Trophoblast cell (in vitro differentiated cells and primary cell): ENCODE measurements at regions not wholly inside any gene's neighbourhood (a gene's known extent, or its start where the extent isn't known, plus 50 kb on each side); places are given as distances from the start of the nearest gene placed in this dataset.

ENCODE experiments used
- DNase-seq, 2 donors: peaks; one replicate each; pipeline ENCODE4 v3.0.0-alpha.2; 2016
- H2AFZ ChIP-seq: 2 replicates; pipeline ENCODE4 v1.6.1; 2013; ENCODE audit warnings: low read length, moderate library complexity, mild to moderate bottlenecking; ENCODE audit not compliant: insufficient read depth, poor library complexity
- H2AK5ac ChIP-seq: 2 replicates; pipeline ENCODE4 v1.6.1; 2013; ENCODE audit warnings: mild to moderate bottlenecking, low read length
- H2BK120ac ChIP-seq: 2 replicates; pipeline ENCODE4 v1.6.1; 2013; ENCODE audit warnings: low read length, mild to moderate bottlenecking, moderate library complexity; ENCODE audit not compliant: insufficient read depth, poor library complexity
- H2BK12ac ChIP-seq: 2 replicates; pipeline ENCODE4 v1.6.1; 2013; ENCODE audit warnings: mild to moderate bottlenecking, low read length, moderate library complexity
- H2BK5ac ChIP-seq: 2 replicates; pipeline ENCODE4 v1.6.1; 2013; ENCODE audit warnings: low read length, low read depth, moderate library complexity, mild to moderate bottlenecking; ENCODE audit not compliant: poor library complexity
- H3K14ac ChIP-seq: 2 replicates; pipeline ENCODE4 v1.6.1; 2013; ENCODE audit warnings: mild to moderate bottlenecking, low read length
- H3K18ac ChIP-seq: 2 replicates; pipeline ENCODE4 v1.6.1; 2013; ENCODE audit warnings: mild to moderate bottlenecking, low read length
- H3K23ac ChIP-seq: 2 replicates; pipeline ENCODE4 v1.6.1; 2013; ENCODE audit warnings: low read length
- H3K27ac ChIP-seq: 2 replicates; pipeline ENCODE4 v1.5.1; 2013; ENCODE audit warnings: low read depth, mild to moderate bottlenecking, inconsistent platforms, low read length, moderate library complexity
- H3K27me3 ChIP-seq: 2 replicates; pipeline ENCODE4 v1.6.1; 2013; ENCODE audit warnings: inconsistent platforms, mild to moderate bottlenecking, low read length, moderate library complexity; ENCODE audit not compliant: insufficient read depth
- H3K36me3 ChIP-seq, 2 experiments: 1 replicate in 1 of 2; 2 replicates in 1 of 2; pipeline ENCODE4 v1.6.1; 2013; ENCODE audit warnings: low read length in 2 of 2, mild to moderate bottlenecking in 2 of 2, moderate library complexity in 1 of 2; ENCODE audit not compliant: insufficient read depth in 2 of 2, control insufficient read depth in 1 of 2
- H3K4ac ChIP-seq: 2 replicates; pipeline ENCODE4 v1.6.1; 2013; ENCODE audit warnings: low read depth, mild to moderate bottlenecking, low read length, moderate library complexity
- H3K4me1 ChIP-seq, 2 experiments: 1 replicate in 1 of 2; 2 replicates in 1 of 2; pipeline ENCODE4 v1.6.1; 2013; ENCODE audit warnings: low read length in 2 of 2, mild to moderate bottlenecking in 2 of 2, moderate library complexity in 1 of 2; ENCODE audit not compliant: insufficient read depth in 2 of 2, control insufficient read depth in 1 of 2
- H3K4me2 ChIP-seq: 2 replicates; pipeline ENCODE4 v1.6.1; 2013; ENCODE audit warnings: inconsistent platforms, mild to moderate bottlenecking, low read length, moderate library complexity
- H3K4me3 ChIP-seq: 2 replicates; pipeline ENCODE4 v1.5.1; 2013; ENCODE audit warnings: mild to moderate bottlenecking, low read depth, low read length, inconsistent platforms
- H3K79me1 ChIP-seq: one replicate; pipeline ENCODE4 v1.6.1; 2013; ENCODE audit warnings: low read length
- H3K79me2 ChIP-seq: 2 replicates; pipeline ENCODE4 v1.6.1; 2013; ENCODE audit warnings: low read length, mild to moderate bottlenecking; ENCODE audit not compliant: control insufficient read depth, insufficient read depth, poor library complexity
- H3K9ac ChIP-seq: 2 replicates; pipeline ENCODE4 v1.6.1; 2013; ENCODE audit warnings: mild to moderate bottlenecking, low read length
- H3K9me3 ChIP-seq: 2 replicates; pipeline ENCODE4 v1.6.1; 2013; ENCODE audit warnings: low read depth, mild to moderate bottlenecking, control low read depth, inconsistent platforms, low read length; ENCODE audit not compliant: insufficient read depth
- H4K12ac ChIP-seq: 2 replicates; pipeline ENCODE4 v1.6.1; 2013; ENCODE audit warnings: low read depth, mild to moderate bottlenecking, low read length, moderate library complexity
- H4K8ac ChIP-seq: 2 replicates; pipeline ENCODE4 v1.6.1; 2013; ENCODE audit warnings: low read depth, mild to moderate bottlenecking, low read length, moderate library complexity
- H4K91ac ChIP-seq: one replicate; pipeline ENCODE4 v1.6.1; 2013; ENCODE audit warnings: low read depth, mild to moderate bottlenecking, low read length, moderate library complexity
- WGBS: extraction: QIAGEN DNeasy Blood & Tissue Kit; methylation state at CpG from one replicate; pipeline ENCODE4 v1.1.7; 2013; ENCODE audit warnings: missing lambda C conversion rate; ENCODE audit not compliant: insufficient read length, insufficient coverage; ENCODE audit errors: extremely low coverage; 5-methylcytosine and 5-hydroxymethylcytosine counted together

- no peaks in the 10 kb centered on the region for H3K27me3 ChIP-seq
- H4K12ac ChIP-seq = peak overlapping the region; percentile 8
- no peak overlapping the region for H3K4me3 ChIP-seq
- H2BK120ac ChIP-seq = peak overlapping the region; percentile 99
- H2AK5ac ChIP-seq = peak overlapping the region; percentile 97
- WGBS = no CpG with 5 or more reads among the region's 7 CpGs
- peak; percentile 65 to 76 for DNase-seq
- peaks cover 7% of the 10 kb centered on the region for H3K79me2 ChIP-seq
- H2AFZ ChIP-seq = peak overlapping the region; percentile 73
- peaks cover 41% of the 10 kb centered on the region for H3K79me1 ChIP-seq
- H3K4me1 ChIP-seq = peaks cover 15 to 30% of the 10 kb centered on the region in 2 experiments
- H3K4ac ChIP-seq = peak overlapping the region; percentile 28
- H3K27ac ChIP-seq = peak overlapping the region; percentile 95
- peak overlapping the region; percentile 96 for H2BK5ac ChIP-seq
- peak overlapping the region; percentile 1 for H3K4me2 ChIP-seq
- H3K18ac ChIP-seq = peak overlapping the region; percentile 90
- H3K9ac ChIP-seq = no peak overlapping the region
- no peaks in the 10 kb centered on the region for H3K9me3 ChIP-seq
- H4K91ac ChIP-seq = peak overlapping the region; percentile 95
- H2BK12ac ChIP-seq = peak overlapping the region; percentile 87
- H3K14ac ChIP-seq = peak overlapping the region; percentile 68
- peak overlapping the region; percentile 63 for H4K8ac ChIP-seq
- no peaks in the 10 kb centered on the region for H3K36me3 ChIP-seq
- H3K23ac ChIP-seq = no peak overlapping the region
These were observed 128.0 kb upstream of the TPM1 start for GRCh38 chr15:62914461-62915079.

GRCh38 chr15:62920682-62921502 lies 121.7 kb upstream of the TPM1 start:
- Histone ChIP-seq H4K12ac (no peak overlapping the region), H3K27ac (no peak overlapping the region), H3K79me2 (peaks cover 2% of the 10 kb centered on the region), H2BK120ac (peak overlapping the region; percentile 88), H3K36me3 (no peaks in the 10 kb centered on the region), H3K4me1 (peaks cover 0 to under 1% of the 10 kb centered on the region in 2 experiments), H3K9ac (no peak overlapping the region), H3K9me3 (no peaks in the 10 kb centered on the region), H3K14ac (peak overlapping the region; percentile 86), H2BK5ac (peak overlapping the region; percentile 93), H3K4me2 (no peak overlapping the region), H4K91ac (peak overlapping the region; percentile 93), H2AFZ (no peak overlapping the region), H3K18ac (peak overlapping the region; percentile 95), H2BK12ac (peak overlapping the region; percentile 100), H3K27me3 (no peaks in the 10 kb centered on the region), H3K23ac (no peak overlapping the region), H3K79me1 (peaks cover 28% of the 10 kb centered on the region), H4K8ac (peak overlapping the region; percentile 89), H3K4ac (peak overlapping the region; percentile 80), H3K4me3 (no peak overlapping the region), H2AK5ac (peak overlapping the region; percentile 97)
- no peak for DNase-seq
- WGBS = no CpG with 5 or more reads among the region's 3 CpGs

- Histone ChIP-seq H3K14ac (no peak overlapping the region), H3K79me2 (peaks cover 4% of the 10 kb centered on the region), H4K12ac (no peak overlapping the region), H3K36me3 (no peaks in the 10 kb centered on the region), H3K4me2 (no peak overlapping the region), H3K4me1 (peaks cover 2 to 4% of the 10 kb centered on the region in 2 experiments), H3K9ac (no peak overlapping the region), H4K91ac (peak overlapping the region; percentile 59), H2BK5ac (no peak overlapping the region), H4K8ac (no peak overlapping the region), H3K4ac (no peak overlapping the region), H3K27me3 (no peaks in the 10 kb centered on the region), H3K9me3 (no peaks in the 10 kb centered on the region), H3K18ac (no peak overlapping the region), H2AK5ac (no peak overlapping the region), H3K79me1 (peaks cover 37% of the 10 kb centered on the region), H2BK12ac (peak overlapping the region; percentile 81), H2AFZ (no peak overlapping the region), H3K4me3 (no peak overlapping the region), H3K27ac (no peak overlapping the region), H3K23ac (no peak overlapping the region), H2BK120ac (peak overlapping the region; percentile 47)
- WGBS = no CpG with 5 or more reads among the region's 3 CpGs
- DNase-seq = no peak
These were observed 120.0 kb upstream of the TPM1 start for GRCh38 chr15:62922514-62922913.

- Histone ChIP-seq H3K23ac (no peak overlapping the region), H3K4me2 (no peak overlapping the region), H3K79me2 (peaks cover 4% of the 10 kb centered on the region), H3K36me3 (no peaks in the 10 kb centered on the region), H4K8ac (peak overlapping the region; percentile 26), H3K4ac (peak overlapping the region; percentile 47), H2BK12ac (peak overlapping the region; percentile 97), H2AK5ac (peak overlapping the region; percentile 59), H3K27ac (peak overlapping the region; percentile 98), H2BK5ac (peak overlapping the region; percentile 69), H3K79me1 (peaks cover 46% of the 10 kb centered on the region), H4K12ac (peak overlapping the region; percentile 5), H3K9ac (no peak overlapping the region), H3K4me3 (no peak overlapping the region), H2BK120ac (peak overlapping the region; percentile 85), H3K27me3 (no peaks in the 10 kb centered on the region), H3K4me1 (peaks cover 6 to 8% of the 10 kb centered on the region in 2 experiments), H3K18ac (peak overlapping the region; percentile 38), H3K14ac (peak overlapping the region; percentile 47), H2AFZ (no peak overlapping the region), H4K91ac (peak overlapping the region; percentile 91), H3K9me3 (no peaks in the 10 kb centered on the region)
- no peak for DNase-seq
- WGBS = no CpG with 5 or more reads among the region's 8 CpGs
These were observed 116.7 kb upstream of the TPM1 start for GRCh38 chr15:62925875-62926274.
